Islet precursor cell (in vitro differentiated cells): ENCODE measurements at regions not wholly inside any gene's neighbourhood (a gene's known extent, or its start where the extent isn't known, plus 50 kb on each side); places are given as distances from the start of the nearest gene placed in this dataset.
A peak's percentile ranks its signal among the peaks of the same experiment; 100 is the strongest.

ENCODE experiments used
- DNase-seq: peaks from one replicate; pipeline ENCODE4 v3.0.0-alpha.2; 2018

DNA sequence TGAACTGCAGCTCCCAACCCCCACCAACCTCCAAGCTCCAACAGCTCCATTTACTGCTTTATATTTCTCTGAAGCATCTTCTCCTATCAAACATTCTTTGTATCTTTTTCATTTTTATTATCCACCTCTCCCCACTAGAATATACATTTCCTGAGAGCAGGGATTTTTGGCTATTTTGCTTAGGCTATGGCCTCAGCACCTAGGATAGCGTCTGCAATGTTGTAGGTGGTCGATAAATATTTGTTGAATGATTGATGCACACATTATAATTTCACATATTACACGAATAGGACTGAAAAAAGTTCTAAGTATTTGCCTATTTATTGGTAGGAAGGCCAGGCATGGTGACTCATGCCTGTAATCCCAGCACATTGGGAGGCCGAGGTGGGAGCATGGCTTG, 658.7 kb upstream of the DIPK2B start:
- DNase-seq, result no peak

DNA sequence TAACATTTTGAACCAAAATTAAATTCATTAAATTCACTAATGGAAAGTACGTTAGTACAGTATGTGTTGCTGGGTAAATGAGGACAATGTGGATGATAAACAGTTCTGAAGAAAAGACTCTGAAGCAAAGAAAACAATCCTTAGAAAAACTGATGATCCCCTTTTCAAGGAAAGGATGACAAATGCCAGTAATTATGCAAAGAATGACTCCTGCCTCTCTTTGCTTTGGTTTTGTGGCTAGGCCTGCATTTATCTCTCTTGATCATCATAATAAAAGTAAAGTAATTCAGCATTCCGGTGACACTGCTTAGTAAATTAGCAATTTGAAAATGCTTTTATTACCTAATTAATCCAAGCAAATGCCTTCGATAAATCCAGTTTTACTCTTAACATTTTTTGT, 652.2 kb upstream of the DIPK2B start:
- no peak for DNase-seq

DNA sequence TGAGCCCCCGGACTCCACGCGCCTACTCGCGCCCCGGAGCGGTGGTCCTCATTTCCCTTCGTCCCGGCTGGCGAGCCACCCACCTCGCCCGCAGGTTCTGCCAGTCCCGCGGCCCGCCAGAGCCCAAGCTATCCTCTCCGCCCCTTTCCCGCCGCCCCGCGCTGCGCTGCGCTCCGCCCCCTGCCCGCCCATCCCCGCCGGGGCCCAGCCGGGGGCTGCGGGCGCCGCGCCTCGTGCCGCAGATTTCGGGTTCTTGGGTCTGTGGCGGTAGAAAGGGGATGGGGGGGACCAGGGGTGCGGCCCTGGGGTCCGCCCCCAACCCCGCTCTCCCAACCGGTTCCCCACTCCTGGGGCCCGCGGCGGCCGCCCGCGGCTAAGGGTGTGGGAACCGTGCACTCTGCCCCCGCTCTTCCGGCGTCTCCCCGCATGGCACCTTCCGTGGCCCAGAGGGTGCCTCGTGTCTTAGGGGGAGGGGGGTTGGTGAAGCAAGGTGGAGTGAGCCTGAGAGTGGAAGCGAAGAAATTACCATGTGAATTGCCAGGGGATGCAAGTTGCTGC, 650.8 kb upstream of the DIPK2B start:
- peak; percentile 79 for DNase-seq

- peak; percentile 76 for DNase-seq
Observed at GRCh38 chrX:45850775-45851433, 650.2 kb upstream of the DIPK2B start.

DNA sequence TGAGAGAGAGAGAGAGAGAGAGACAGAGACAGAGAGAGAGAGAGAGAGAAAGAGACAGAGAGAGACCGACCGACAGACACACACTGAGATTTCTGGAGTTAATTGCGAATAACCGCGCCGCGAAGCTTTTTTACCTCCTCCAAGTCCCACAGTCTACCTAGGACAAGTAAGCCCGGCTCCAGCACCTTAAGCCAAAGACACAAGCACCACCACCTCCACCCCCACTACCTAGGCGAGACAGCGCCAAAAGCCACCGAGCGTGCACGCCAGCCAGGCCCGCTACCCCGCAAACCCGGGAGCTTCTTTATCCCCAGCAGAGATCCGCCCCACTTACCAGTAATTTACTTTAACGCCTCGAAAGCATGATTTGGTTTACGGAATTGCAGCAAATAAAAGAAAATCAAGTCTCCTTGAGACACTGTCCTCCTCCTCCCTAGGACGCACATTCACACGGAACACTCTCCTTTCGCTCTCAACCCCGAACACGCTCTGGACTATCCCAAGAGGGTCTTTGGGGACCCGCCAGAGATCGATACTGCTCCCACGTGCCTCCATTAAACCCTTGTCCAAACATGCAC, 649.6 kb upstream of the DIPK2B start:
- DNase-seq, result peak; percentile 65

- DNase-seq, result peak; percentile 56
Observed at GRCh38 chrX:45849261-45849862, 648.7 kb upstream of the DIPK2B start.

DNA sequence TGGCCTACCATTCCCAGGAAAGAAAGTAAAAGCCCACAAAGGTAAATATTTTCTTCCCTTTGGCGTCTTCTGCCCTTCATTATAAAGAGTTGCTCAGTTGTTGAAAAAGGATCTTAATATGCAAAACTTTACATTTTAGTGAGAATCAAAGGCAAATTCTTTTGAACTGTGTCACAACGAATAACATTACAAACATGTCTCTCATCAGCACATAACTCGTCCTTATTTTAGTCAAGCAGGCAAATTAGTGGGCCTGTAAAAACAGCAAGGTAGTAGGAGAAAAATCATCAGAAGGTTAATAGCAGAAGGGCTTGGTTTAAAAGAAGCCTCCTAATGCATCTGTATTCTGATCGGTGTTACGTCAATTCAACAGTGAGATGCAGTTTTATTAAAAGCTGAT, 647.3 kb upstream of the DIPK2B start:
- DNase-seq, result no peak

- DNase-seq, result no peak
Observed at GRCh38 chrX:45846328-45846727, 645.7 kb upstream of the DIPK2B start.

- DNase-seq, result no peak
Observed at GRCh38 chrX:45845142-45845541, 644.5 kb upstream of the DIPK2B start.

DNA sequence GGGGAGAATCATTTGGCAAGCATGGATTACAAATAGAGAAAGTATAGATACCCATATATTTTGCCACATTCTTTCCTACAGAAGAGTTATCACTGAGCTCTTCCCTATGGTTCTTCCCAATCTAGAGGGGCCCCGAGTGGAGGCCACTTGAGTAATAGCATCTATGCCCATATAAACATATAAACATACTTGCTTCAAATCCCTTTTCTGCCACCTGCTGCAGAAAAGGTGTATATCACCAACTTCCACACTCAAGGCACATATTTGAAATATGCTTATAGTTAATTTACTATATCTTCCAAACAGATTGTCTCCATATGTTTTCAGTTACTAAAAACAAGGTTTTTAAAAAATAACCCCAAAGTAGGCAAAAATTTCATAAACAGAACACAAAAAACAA, 642.8 kb upstream of the DIPK2B start:
- DNase-seq, result no peak

- no peak for DNase-seq
Observed at GRCh38 chrX:45842926-45843315, 642.2 kb upstream of the DIPK2B start.

GRCh38 chrX:45842207-45842925, 641.7 kb upstream of the DIPK2B start:
- DNase-seq, result no peak

GRCh38 chrX:45840411-45840950, 639.8 kb upstream of the DIPK2B start:
- no peak for DNase-seq

GRCh38 chrX:45830343-45830742, 629.7 kb upstream of the DIPK2B start:
- no peak for DNase-seq

DNA sequence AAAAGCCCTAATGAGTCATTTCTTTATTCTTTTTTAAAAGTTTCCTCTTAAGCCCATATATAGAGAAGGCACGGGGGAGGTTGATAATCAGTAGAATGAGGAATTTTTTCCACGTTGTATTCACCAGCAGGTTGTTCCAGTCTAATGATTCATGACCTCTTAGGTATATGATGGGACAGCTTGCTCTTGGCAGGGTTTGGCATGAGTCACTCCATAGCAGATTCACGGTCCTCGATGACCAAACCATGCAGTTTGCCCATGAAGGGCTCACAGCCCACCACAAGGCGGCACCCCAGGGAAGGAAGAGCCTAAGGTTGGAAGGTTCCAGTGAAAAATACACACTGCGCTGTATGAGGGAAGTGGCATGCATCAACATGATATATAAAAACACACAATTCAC, 623.8 kb upstream of the DIPK2B start:
- peak; percentile 83 for DNase-seq

- DNase-seq, result no peak
Observed at GRCh38 chrX:45823536-45823935, 622.9 kb upstream of the DIPK2B start.

GRCh38 chrX:45822124-45822523, 621.4 kb upstream of the DIPK2B start:
- no peak for DNase-seq

DNA sequence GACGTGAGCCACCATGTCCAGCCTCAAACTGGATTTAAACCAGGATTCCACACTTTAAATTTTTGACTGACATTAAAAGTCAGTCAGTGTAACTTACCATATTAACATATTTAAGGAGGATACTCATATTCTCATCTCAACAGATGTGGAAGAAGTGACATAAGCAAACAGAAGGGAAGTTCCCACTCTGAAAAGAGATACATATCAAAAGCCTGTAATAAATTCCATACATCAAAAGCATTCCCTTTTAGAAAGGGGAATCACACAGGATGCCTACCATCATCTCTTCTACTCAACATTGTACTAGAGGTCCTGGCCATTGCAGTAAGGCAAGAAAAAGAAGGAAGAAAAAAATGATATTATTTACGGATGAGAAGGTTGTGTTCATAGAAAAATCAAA, 618.2 kb upstream of the DIPK2B start:
- no peak for DNase-seq

GRCh38 chrX:45815441-45815840, 614.8 kb upstream of the DIPK2B start:
- no peak for DNase-seq

DNA sequence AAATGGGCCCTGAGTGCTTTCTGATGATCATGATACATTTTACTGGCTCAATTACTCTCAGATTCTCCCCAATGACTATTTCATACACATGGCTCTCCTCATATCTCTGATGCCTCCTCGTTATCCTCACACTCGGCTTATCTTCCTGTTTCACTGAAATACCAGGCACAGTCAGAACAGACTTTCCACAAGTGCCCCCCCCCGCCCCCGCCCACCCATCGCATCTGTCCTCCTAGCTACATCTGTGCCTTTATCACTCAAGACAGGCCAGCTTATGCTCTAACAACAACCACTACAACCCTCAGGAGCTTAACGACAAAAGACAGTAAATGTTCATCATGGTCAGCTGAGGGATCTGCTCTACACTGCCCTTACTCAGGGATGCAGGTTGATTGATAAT, 610.6 kb upstream of the DIPK2B start:
- DNase-seq, result no peak

GRCh38 chrX:45807572-45808425, 607.1 kb upstream of the DIPK2B start:
- no peak for DNase-seq

GRCh38 chrX:45806410-45807121, 605.9 kb upstream of the DIPK2B start:
- peak; percentile 84 for DNase-seq
